Liver (tissue), 8 donors: ENCODE measurements at regions not wholly inside any gene's neighbourhood (a gene's known extent, or its start where the extent isn't known, plus 50 kb on each side); places are given as distances from the start of the nearest gene placed in this dataset.

Experiments used
- DNase-seq: peaks from one replicate; pipeline ENCODE4 v3.0.0-alpha.2; 2017; ENCODE audit warnings: low spot score
- H3K27ac ChIP-seq, 2 donors: one replicate each; pipeline ENCODE4 v1.7.0; 2013; ENCODE audit warnings: inconsistent platforms in 2 of 2, low read length in 2 of 2, control low read depth in 1 of 2, low read depth in 1 of 2, mild to moderate bottlenecking in 1 of 2
- H3K27me3 ChIP-seq, 4 donors: one replicate each; pipeline versions ENCODE4 v1.6.1 to v1.7.0; 2013; ENCODE audit warnings: low read length in 3 of 4, inconsistent platforms in 1 of 4, mild to moderate bottlenecking in 1 of 4, moderate library complexity in 1 of 4; ENCODE audit not compliant: control insufficient read depth in 4 of 4, insufficient read depth in 4 of 4
- H3K36me3 ChIP-seq, 4 donors: one replicate each; pipeline versions ENCODE4 v1.6.1 to v1.7.0; 2013; ENCODE audit warnings: low read length in 3 of 4, mild to moderate bottlenecking in 3 of 4, low read depth in 1 of 4, moderate library complexity in 1 of 4; ENCODE audit not compliant: control insufficient read depth in 4 of 4, insufficient read depth in 3 of 4
- H3K4me1 ChIP-seq, 4 donors: one replicate each; pipeline versions ENCODE4 v1.6.1 to v1.7.0; 2013; ENCODE audit warnings: low read length in 3 of 4, mild to moderate bottlenecking in 3 of 4, moderate library complexity in 1 of 4; ENCODE audit not compliant: control insufficient read depth in 4 of 4, insufficient read depth in 4 of 4
- H3K4me3 ChIP-seq, 3 donors: one replicate each; pipeline versions ENCODE4 v1.6.1 to v1.7.0; 2013; ENCODE audit warnings: low read length in 3 of 3, control low read depth in 1 of 3, low read depth in 1 of 3, mild to moderate bottlenecking in 1 of 3
- H3K9ac ChIP-seq, 2 donors: one replicate each; pipeline ENCODE4 v1.7.0; 2013; ENCODE audit warnings: low read length in 2 of 2, mild to moderate bottlenecking in 2 of 2, moderate library complexity in 2 of 2, control low read depth in 1 of 2, low read depth in 1 of 2
- H3K9me3 ChIP-seq, 4 donors: one replicate each; pipeline versions ENCODE4 v1.6.1 to v1.7.0; 2013; ENCODE audit warnings: low read length in 3 of 4; ENCODE audit not compliant: control insufficient read depth in 4 of 4
- ATF3 ChIP-seq: IDR thresholded peaks from 2 replicates; pipeline ENCODE4 v1.6.1; 2016; ENCODE audit warnings: antibody characterized with exemption
- CTCF ChIP-seq: fragments of 150-350 bp; IDR thresholded peaks from 2 replicates; pipeline ENCODE4 v1.5.1; 2017; ENCODE audit warnings: improper control_type of control experiment, low read depth, low read length; ENCODE audit not compliant: missing input control
- EGR1 ChIP-seq, 2 donors: IDR thresholded peaks; 2 replicates each; pipeline ENCODE4 v1.6.1; 2016 to 2018; ENCODE audit warnings: antibody characterized with exemption in 2 of 2, low read depth in 2 of 2
- FOXA1 ChIP-seq: IDR thresholded peaks from 2 replicates; pipeline ENCODE4 v1.6.1; 2016; ENCODE audit warnings: antibody characterized with exemption
- FOXA2 ChIP-seq: IDR thresholded peaks from 2 replicates; pipeline ENCODE4 v1.6.1; 2016; ENCODE audit warnings: antibody characterized with exemption
- GABPA ChIP-seq, 2 donors: IDR thresholded peaks in 1 of 2; conservative IDR thresholded peaks in 1 of 2; 2 replicates each; pipeline ENCODE4 v1.6.1; 2016; ENCODE audit warnings: antibody characterized with exemption in 2 of 2, mild to moderate bottlenecking in 1 of 2, moderate library complexity in 1 of 2
- HNF4A ChIP-seq, 2 donors: conservative IDR thresholded peaks; 2 replicates each; pipeline ENCODE4 v1.6.1; 2016; ENCODE audit warnings: antibody characterized with exemption in 2 of 2, mild to moderate bottlenecking in 2 of 2
- HNF4G ChIP-seq: IDR thresholded peaks from 2 replicates; pipeline ENCODE4 v1.6.1; 2016; ENCODE audit warnings: antibody characterized with exemption
- JUND ChIP-seq, 2 donors: IDR thresholded peaks; 2 replicates each; pipeline ENCODE4 v1.6.1; 2016; ENCODE audit warnings: antibody characterized with exemption in 2 of 2
- MAX ChIP-seq: IDR thresholded peaks from 2 replicates; pipeline ENCODE4 v1.6.1; 2016; ENCODE audit warnings: antibody characterized with exemption
- NR2F2 ChIP-seq: IDR thresholded peaks from 2 replicates; pipeline ENCODE4 v1.6.1; 2016; ENCODE audit warnings: antibody characterized with exemption
- RAD21 ChIP-seq, 2 donors: IDR thresholded peaks; 2 replicates each; pipeline ENCODE4 v1.6.1; 2016; ENCODE audit warnings: antibody characterized with exemption in 2 of 2, mild to moderate bottlenecking in 2 of 2
- REST ChIP-seq: IDR thresholded peaks from 2 replicates; pipeline ENCODE4 v1.6.1; 2016; ENCODE audit warnings: antibody characterized with exemption, mild to moderate bottlenecking
- RXRA ChIP-seq, 2 donors: IDR thresholded peaks; 2 replicates each; pipeline ENCODE4 v1.6.1; 2017 to 2018; ENCODE audit warnings: antibody characterized with exemption in 2 of 2, mild to moderate bottlenecking in 1 of 2
- SP1 ChIP-seq: IDR thresholded peaks from 2 replicates; pipeline ENCODE4 v1.6.1; 2018; ENCODE audit warnings: antibody characterized with exemption, mild to moderate bottlenecking
- TAF1 ChIP-seq: conservative IDR thresholded peaks from 2 replicates; pipeline ENCODE4 v1.6.1; 2016; ENCODE audit warnings: antibody characterized with exemption, mild to moderate bottlenecking
- YY1 ChIP-seq: IDR thresholded peaks from 2 replicates; pipeline ENCODE4 v1.6.1; 2016; ENCODE audit warnings: antibody characterized with exemption, mild to moderate bottlenecking
- ZBTB33 ChIP-seq: IDR thresholded peaks from 2 replicates; pipeline ENCODE4 v1.6.1; 2016; ENCODE audit warnings: antibody characterized with exemption
- WGBS: extraction: QIAGEN DNeasy Blood & Tissue Kit; methylation state at CpG from one replicate; pipeline ENCODE4 v1.1.7; 2013; 5-methylcytosine and 5-hydroxymethylcytosine counted together
- donor health status: healthy.
- donor health status: healthy.
- donor health status: healthy.
- donor health status: healthy.
- donor health status: healthy.

- DNase-seq = peak; percentile 47
- TF ChIP-seq MAX (peak; percentile 82), JUND (IDR thresholded peaks at IDR 0.05) (peak; percentile 50 to 75), HNF4G (peak; percentile 33), CTCF (no peak), ZBTB33 (peak; percentile 35), RAD21 (IDR thresholded peaks at IDR 0.05) (peak in 1 of 2 donors; percentile 56), GABPA (IDR thresholded peaks at IDR 0.05 in 1 of 2, conservative IDR thresholded peaks at IDR 0.05 in 1 of 2) (no peak), EGR1 (IDR thresholded peaks at IDR 0.05; ENCODE audit: low read depth in 2 of 2) (peak in 1 of 2 donors; percentile 11), YY1 (peak; percentile 79), RXRA (IDR thresholded peaks at IDR 0.05) (peak; percentile 90), ATF3 (no peak), SP1 (peak; percentile 89), FOXA2 (peak; percentile 100), FOXA1 (peak; percentile 100), NR2F2 (no peak), TAF1 (no peak), HNF4A (conservative IDR thresholded peaks at IDR 0.05) (peak; percentile 65 to 69), REST (peak; percentile 77)
- WGBS = 19% methylated on average over 7 of the region's 7 CpGs
- H3K27ac ChIP-seq = peak overlapping the region; percentile 26 to 78
- H3K27me3 ChIP-seq = no peaks in the 10 kb centered on the region
- peaks cover 7 to 44% (median 42%) of the 10 kb centered on the region in 4 donors for H3K4me1 ChIP-seq
- H3K36me3 ChIP-seq = no peaks in the 10 kb centered on the region
- H3K9me3 ChIP-seq = no peaks in the 10 kb centered on the region
- H3K4me3 ChIP-seq = no peak overlapping the region
- peak overlapping the region in 1 of 2 donors; percentile 71 for H3K9ac ChIP-seq
Measured at GRCh38 chr15:67915461-67916374, 75.9 kb upstream of the RNU6-1 start.
